ENCODE measurements at regions not wholly inside any gene's neighbourhood (a gene's known extent, or its start where the extent isn't known, plus 50 kb on each side); places are given as distances from the start of the nearest gene placed in this dataset.

- no peak for TF ChIP-seq CTCF (IDR thresholded peaks at IDR 0.05; ENCODE audit: borderline replicate concordance, extremely low read depth, low read length, poor library complexity, severe bottlenecking)
- TF ChIP-seq EZH2 (IDR thresholded peaks at IDR 0.05; ENCODE audit: borderline replicate concordance, low read depth, low read length, severe bottlenecking): no peak
Measured at GRCh38 chr18:77977331-77977730, 727.7 kb downstream of the GALR1 start.

Data from DND-41 (cell line).